Nephron (organoid): ENCODE measurements at regions not wholly inside any gene's neighbourhood (a gene's known extent, or its start where the extent isn't known, plus 50 kb on each side); places are given as distances from the start of the nearest gene placed in this dataset.
A peak's percentile ranks its signal among the peaks of the same experiment; 100 is the strongest.

Experiments used
- H3K27ac Mint-ChIP-seq, 3 experiments: 2 replicates each; pipeline ENCODE4 v1.8.0; 2020; ENCODE audit warnings: mixed read lengths in 3 of 3, mild to moderate bottlenecking in 2 of 3, moderate library complexity in 1 of 3
- H3K27me3 Mint-ChIP-seq: 2 replicates; pipeline ENCODE4 v1.8.0; 2021; ENCODE audit warnings: low read depth, mild to moderate bottlenecking, moderate library complexity, mixed read lengths
- H3K36me3 Mint-ChIP-seq: 2 replicates; pipeline ENCODE4 v1.8.0; 2020; ENCODE audit warnings: low read depth, mixed read lengths
- H3K4me1 Mint-ChIP-seq: 2 replicates; pipeline ENCODE4 v1.8.0; 2020; ENCODE audit warnings: mixed read lengths
- H3K4me3 Mint-ChIP-seq, 3 experiments: 2 replicates each; pipeline ENCODE4 v1.8.0; 2020; ENCODE audit warnings: mild to moderate bottlenecking in 3 of 3, mixed read lengths in 3 of 3, moderate library complexity in 2 of 3
- H3K9me3 Mint-ChIP-seq: 2 replicates; pipeline ENCODE4 v1.8.0; 2020; ENCODE audit warnings: mixed read lengths
- CTCF ChIP-seq, 3 experiments: fragments of 200-600 bp; sonication (generic); IDR thresholded peaks; one replicate each; pipeline ENCODE4 v1.5.0; 2021; ENCODE audit warnings: antibody characterized with exemption in 3 of 3; ENCODE audit not compliant: unreplicated experiment in 3 of 3

DNA sequence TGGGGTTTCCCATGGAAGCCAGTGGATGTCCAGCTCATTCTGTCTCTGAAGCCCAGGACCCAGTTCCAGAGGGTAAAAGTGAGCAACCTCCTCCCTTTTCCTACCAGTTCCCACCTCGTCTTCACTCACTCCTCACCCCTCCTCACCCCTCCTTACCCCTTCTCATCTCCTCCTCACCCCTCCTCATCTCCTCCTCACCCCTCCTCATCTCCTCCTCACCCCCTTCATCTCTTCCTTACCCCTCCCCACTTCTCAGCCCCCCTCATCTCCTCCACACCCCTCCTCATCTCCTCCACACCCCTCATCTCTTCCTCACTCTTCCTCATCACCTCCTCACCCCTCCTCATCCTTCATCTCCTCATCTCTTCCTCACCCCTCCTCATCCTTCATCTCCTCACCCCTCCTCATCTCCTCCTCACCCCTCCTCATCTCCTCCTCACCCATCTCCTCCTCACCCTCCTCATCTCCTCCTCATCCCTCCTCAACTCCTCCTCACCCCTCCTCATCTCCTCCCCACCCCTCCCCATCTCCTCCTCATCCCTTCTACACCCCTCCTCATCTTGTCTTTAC is 246.1 kb downstream of the MYLK4 start:
- no peak overlapping the region for H3K4me3 Mint-ChIP-seq
- H3K9me3 Mint-ChIP-seq, result peaks cover 3% of the 10 kb centered on the region
- peak overlapping the region; percentile 25 to 79 (median 35) for H3K27ac Mint-ChIP-seq
- H3K27me3 Mint-ChIP-seq, result peaks cover 12% of the 10 kb centered on the region
- H3K4me1 Mint-ChIP-seq, result peaks cover 58% of the 10 kb centered on the region
- H3K36me3 Mint-ChIP-seq, result peaks cover 3% of the 10 kb centered on the region
- TF ChIP-seq CTCF (IDR thresholded peaks at IDR 0.05; ENCODE audit: unreplicated experiment in 3 of 3), result no peak

DNA sequence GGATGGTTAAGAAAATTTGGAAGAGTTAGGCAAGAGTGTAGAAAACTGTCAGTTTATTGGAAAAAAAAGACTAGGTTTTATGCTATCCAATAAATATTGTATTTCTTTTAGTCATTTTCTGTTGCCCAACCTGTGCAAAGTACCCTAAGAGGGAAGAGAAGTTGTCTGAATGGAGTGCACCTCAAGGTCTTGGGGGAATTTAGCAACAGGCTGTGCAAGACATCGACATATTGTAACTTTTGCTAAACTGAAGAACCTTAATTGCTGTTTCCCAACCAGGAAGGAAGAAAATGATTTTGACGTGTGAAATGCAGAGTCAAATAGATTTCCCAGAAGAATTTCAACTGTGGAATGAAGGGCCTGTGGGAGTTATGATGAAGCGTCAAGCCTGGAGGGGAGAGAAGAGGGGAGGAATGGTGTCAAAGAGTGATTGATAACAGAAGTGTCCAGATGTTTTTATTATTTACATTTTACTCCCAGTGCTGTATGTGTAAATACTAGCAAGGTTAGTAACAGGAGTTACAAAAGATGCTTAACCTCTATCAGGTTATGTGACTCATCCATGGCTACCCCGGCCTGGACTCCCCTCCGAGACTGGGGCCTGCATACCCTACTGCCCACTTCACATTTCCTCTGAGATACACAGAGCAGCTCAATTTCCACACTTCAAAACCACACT is 246.8 kb downstream of the MYLK4 start:
- H3K36me3 Mint-ChIP-seq, result peaks cover 3% of the 10 kb centered on the region
- H3K27ac Mint-ChIP-seq, result peak overlapping the region; percentile 25 to 79 (median 35)
- peaks cover 53% of the 10 kb centered on the region for H3K4me1 Mint-ChIP-seq
- H3K27me3 Mint-ChIP-seq, result peaks cover 12% of the 10 kb centered on the region
- no peak overlapping the region for H3K4me3 Mint-ChIP-seq
- no peak for TF ChIP-seq CTCF (IDR thresholded peaks at IDR 0.05; ENCODE audit: unreplicated experiment in 3 of 3)
- peaks cover 3% of the 10 kb centered on the region for H3K9me3 Mint-ChIP-seq

DNA sequence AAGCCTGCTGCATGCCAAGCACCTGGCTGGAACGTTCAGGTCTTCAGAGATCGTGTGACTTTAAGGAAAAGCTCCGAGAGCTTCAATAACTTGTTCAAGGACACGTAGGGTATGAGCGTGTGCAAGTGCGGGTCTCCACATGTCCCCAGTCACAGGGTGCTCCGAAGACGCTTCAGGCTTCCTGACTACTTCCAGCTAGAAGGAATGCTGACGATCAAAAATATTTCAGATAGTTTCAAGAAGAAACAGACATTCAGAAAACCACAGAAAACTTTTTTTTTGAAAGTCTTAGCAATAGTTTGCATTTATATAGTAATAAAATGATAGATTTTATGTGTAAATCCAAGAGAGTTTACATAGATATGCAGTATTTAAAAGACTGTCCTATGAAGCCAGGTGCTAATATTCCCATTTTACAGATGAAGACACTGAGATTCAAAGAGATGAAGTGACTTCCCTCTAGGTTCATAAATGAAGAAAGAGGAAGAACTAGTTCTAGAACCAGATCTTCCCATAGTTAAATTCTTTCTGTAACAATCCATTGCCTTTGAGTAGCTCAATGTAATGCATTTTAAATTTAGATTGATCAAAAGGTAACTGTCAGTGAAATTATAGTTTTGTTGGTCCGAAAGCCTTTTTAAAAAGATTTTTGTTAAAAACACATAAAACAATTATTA is 247.6 kb downstream of the MYLK4 start:
- Mint-ChIP-seq H3K9me3 (peaks cover 3% of the 10 kb centered on the region), H3K4me3 (no peak overlapping the region), H3K27me3 (peaks cover 8% of the 10 kb centered on the region), H3K4me1 (peaks cover 52% of the 10 kb centered on the region), H3K36me3 (peaks cover 3% of the 10 kb centered on the region), H3K27ac (peak overlapping the region; percentile 4 to 79 (median 75))
- no peak for TF ChIP-seq CTCF (IDR thresholded peaks at IDR 0.05; ENCODE audit: unreplicated experiment in 3 of 3)

GRCh38 chr6:2502096-2502997 is 248.4 kb downstream of the MYLK4 start:
- Mint-ChIP-seq H3K36me3 (no peaks in the 10 kb centered on the region), H3K9me3 (no peaks in the 10 kb centered on the region), H3K4me3 (no peak overlapping the region), H3K27me3 (peaks cover 8% of the 10 kb centered on the region), H3K27ac (peak overlapping the region; percentile 4 to 79 (median 75)), H3K4me1 (peaks cover 51% of the 10 kb centered on the region)
- no peak for TF ChIP-seq CTCF (IDR thresholded peaks at IDR 0.05; ENCODE audit: unreplicated experiment in 3 of 3)

GRCh38 chr6:2497922-2498623 is 252.6 kb downstream of the MYLK4 start:
- Mint-ChIP-seq H3K27me3 (peaks cover 4% of the 10 kb centered on the region), H3K4me3 (no peak overlapping the region), H3K27ac (peak overlapping the region in 2 of 3 experiments; percentile 16 to 72), H3K4me1 (peaks cover 35% of the 10 kb centered on the region), H3K9me3 (no peaks in the 10 kb centered on the region), H3K36me3 (no peaks in the 10 kb centered on the region)
- TF ChIP-seq CTCF (IDR thresholded peaks at IDR 0.05; ENCODE audit: unreplicated experiment in 3 of 3), result no peak
